AG10803 (cell line): ENCODE measurements at regions not wholly inside any gene's neighbourhood (a gene's known extent, or its start where the extent isn't known, plus 50 kb on each side); places are given as distances from the start of the nearest gene placed in this dataset.

ENCODE experiments used
- DNase-seq: peaks from one replicate; pipeline ENCODE4 v3.0.0; 2010; ENCODE audit warnings: low read depth
- H3K4me3 ChIP-seq: 2 replicates; pipeline ENCODE4 v1.5.1; 2011; ENCODE audit warnings: mild to moderate bottlenecking, low read length, control low read depth
- CTCF ChIP-seq: conservative IDR thresholded peaks from 2 replicates; pipeline ENCODE4 v1.5.1; 2011; ENCODE audit warnings: mild to moderate bottlenecking, low read length, control low read depth, inconsistent platforms

GRCh38 chr6:167392631-167393316 lies 67.9 kb downstream of the TTLL2 start:
- H3K4me3 ChIP-seq: no peak overlapping the region
- no peak for DNase-seq
- no peak for TF ChIP-seq CTCF

- TF ChIP-seq CTCF: no peak
- no peak for DNase-seq
- H3K4me3 ChIP-seq: no peak overlapping the region
Observed at GRCh38 chr6:167393731-167394130, 68.8 kb downstream of the TTLL2 start.

GRCh38 chr6:167394339-167394738 lies 69.5 kb downstream of the TTLL2 start:
- TF ChIP-seq CTCF: no peak
- no peak overlapping the region for H3K4me3 ChIP-seq
- DNase-seq: no peak

GRCh38 chr6:167394820-167395219 lies 69.9 kb downstream of the TTLL2 start:
- DNase-seq: no peak
- TF ChIP-seq CTCF: no peak
- no peak overlapping the region for H3K4me3 ChIP-seq

GRCh38 chr6:167396068-167396658 lies 71.3 kb downstream of the TTLL2 start:
- no peak overlapping the region for H3K4me3 ChIP-seq
- no peak for TF ChIP-seq CTCF
- DNase-seq: no peak

- no peak for DNase-seq
- no peak overlapping the region for H3K4me3 ChIP-seq
- no peak for TF ChIP-seq CTCF
Observed at GRCh38 chr6:167396659-167397490, 72.0 kb downstream of the TTLL2 start.

GRCh38 chr6:167397712-167398111 lies 72.8 kb downstream of the TTLL2 start:
- DNase-seq: no peak
- no peak for TF ChIP-seq CTCF
- no peak overlapping the region for H3K4me3 ChIP-seq
